HepG2 (cell line): ENCODE measurements at regions not wholly inside any gene's neighbourhood (a gene's known extent, or its start where the extent isn't known, plus 50 kb on each side); places are given as distances from the start of the nearest gene placed in this dataset.

ENCODE experiments used
- ARNT2 ChIP-seq: sonication (generic); formaldehyde crosslinking; IDR thresholded peaks from 2 replicates; pipeline ENCODE4 v1.8.0; 2022; ENCODE audit warnings: mild to moderate bottlenecking, low read depth, missing genetic modification reagents, moderate library complexity
- BRD4 ChIP-seq: sonication (generic); formaldehyde crosslinking; IDR thresholded peaks from 2 replicates; pipeline ENCODE4 v1.4.0; 2020; ENCODE audit warnings: missing genetic modification reagents
- CHD2 ChIP-seq: IDR thresholded peaks from 2 replicates; pipeline ENCODE4 v1.6.1; 2011; ENCODE audit warnings: low read depth, low read length, improper control_type of control experiment
- E2F1 ChIP-seq: sonication (generic); formaldehyde crosslinking; IDR thresholded peaks from 2 replicates; pipeline ENCODE4 v1.5.0; 2020; ENCODE audit warnings: missing genetic modification reagents
- FOSL2 ChIP-seq: sonication (generic); formaldehyde crosslinking; IDR thresholded peaks from 2 replicates; pipeline ENCODE4 v1.4.0; 2020; ENCODE audit warnings: missing genetic modification reagents
- HMGA1 ChIP-seq: sonication (generic); formaldehyde crosslinking; conservative IDR thresholded peaks from 2 replicates; pipeline ENCODE4 v1.4.0; 2020; ENCODE audit warnings: missing genetic modification reagents
- HMGXB3 ChIP-seq: sonication (generic); formaldehyde crosslinking; IDR thresholded peaks from 2 replicates; pipeline ENCODE4 v1.4.0; 2020; ENCODE audit warnings: missing genetic modification reagents, borderline replicate concordance
- HMGXB4 ChIP-seq, 2 experiments: sonication (generic) in 1 of 2; formaldehyde crosslinking in 1 of 2; IDR thresholded peaks; 2 replicates each; pipeline versions ENCODE4 v1.4.0 to v1.6.1; 2018 to 2020; ENCODE audit warnings: missing genetic modification reagents in 2 of 2, borderline replicate concordance in 1 of 2, low read depth in 1 of 2, mild to moderate bottlenecking in 1 of 2, missing biosample characterization in 1 of 2
- KDM2A ChIP-seq: sonication (generic); formaldehyde crosslinking; IDR thresholded peaks from 2 replicates; pipeline ENCODE4 v1.4.0; 2020; ENCODE audit warnings: low read depth, missing genetic modification reagents, borderline replicate concordance
- MEIS1 ChIP-seq: sonication (generic); formaldehyde crosslinking; IDR thresholded peaks from 2 replicates; pipeline ENCODE4 v1.9.0; 2021; ENCODE audit warnings: mild to moderate bottlenecking, missing genetic modification reagents, moderate library complexity, borderline replicate concordance
- NR2F1 ChIP-seq, 2 experiments: fragments of 450-650 bp in 1 of 2; formaldehyde crosslinking in 1 of 2; IDR thresholded peaks; 2 replicates each; pipeline versions ENCODE4 v1.5.0 to v1.6.1; 2016 to 2020; ENCODE audit warnings: mild to moderate bottlenecking in 1 of 2, missing compliant biosample characterization in 1 of 2, missing genetic modification reagents in 1 of 2, moderate library complexity in 1 of 2
- PHB2 ChIP-seq: fragments of 450-650 bp; IDR thresholded peaks from 2 replicates; pipeline ENCODE4 v1.6.1; 2018; ENCODE audit not compliant: partially characterized antibody
- RXRB ChIP-seq: IDR thresholded peaks from 2 replicates; pipeline ENCODE4 v1.6.1; 2016; ENCODE audit warnings: borderline replicate concordance, missing genetic modification reagents, missing compliant biosample characterization
- SRSF9 ChIP-seq: fragments of 200-400 bp; formaldehyde crosslinking; IDR thresholded peaks from 2 replicates; pipeline ENCODE4 v1.6.1; 2018; ENCODE audit warnings: borderline replicate concordance, mild to moderate bottlenecking, low read depth, low read length; ENCODE audit not compliant: insufficient read depth, poor library complexity, severe bottlenecking
- ZNF17 ChIP-seq: sonication (generic); formaldehyde crosslinking; IDR thresholded peaks from 2 replicates; pipeline ENCODE4 v1.5.0; 2020; ENCODE audit warnings: mild to moderate bottlenecking, missing genetic modification reagents
- ZNF274 ChIP-seq: sonication (generic); formaldehyde crosslinking; IDR thresholded peaks from 2 replicates; pipeline ENCODE4 v1.5.1; 2020; ENCODE audit warnings: mild to moderate bottlenecking, missing genetic modification reagents
- ZNF720 ChIP-seq: sonication (generic); formaldehyde crosslinking; IDR thresholded peaks from 2 replicates; pipeline ENCODE4 v1.4.0; 2020; ENCODE audit warnings: missing genetic modification reagents
- ZNF816 ChIP-seq: sonication (generic); formaldehyde crosslinking; IDR thresholded peaks from 2 replicates; pipeline ENCODE4 v1.8.0; 2022; ENCODE audit warnings: missing genetic modification reagents, mild to moderate bottlenecking, borderline replicate concordance

GRCh38 chr13:103883164-103883563 lies 816.9 kb upstream of the SLC10A2 start (continued):
- TF ChIP-seq E2F1 (CRISPR knock-in tag) = no peak
- no peak for TF ChIP-seq HMGA1 (CRISPR knock-in tag)
- no peak for TF ChIP-seq ARNT2 (CRISPR knock-in tag)
- TF ChIP-seq HMGXB4 (CRISPR knock-in tag; IDR thresholded peaks at IDR 0.05; ENCODE audit: borderline replicate concordance in 1 of 2, low read depth in 1 of 2) = no peak
- TF ChIP-seq HMGXB3 (CRISPR knock-in tag) = no peak
- TF ChIP-seq MEIS1 (CRISPR knock-in tag) = no peak
- no peak for TF ChIP-seq CHD2
- TF ChIP-seq PHB2 = no peak
- peak; percentile 94 for TF ChIP-seq FOSL2
- no peak for TF ChIP-seq ZNF816 (CRISPR knock-in tag)
- TF ChIP-seq ZNF720 (CRISPR knock-in tag) = no peak
- TF ChIP-seq SRSF9 = no peak
- no peak for TF ChIP-seq NR2F1 (CRISPR knock-in tag; IDR thresholded peaks at IDR 0.05)
- TF ChIP-seq ZNF274 (CRISPR knock-in tag) = no peak
- 0 out of 2 replicates have a peak, but pooled peaks have one; percentile 18 for TF ChIP-seq KDM2A (CRISPR knock-in tag)
- no peak for TF ChIP-seq BRD4 (CRISPR knock-in tag)
- no peak for TF ChIP-seq ZNF17
- no peak for TF ChIP-seq RXRB
